IgD-negative memory B cell (primary cell): ENCODE measurements at regions not wholly inside any gene's neighbourhood (a gene's known extent, or its start where the extent isn't known, plus 50 kb on each side); places are given as distances from the start of the nearest gene placed in this dataset.

ENCODE experiments used
- H3K27ac Mint-ChIP-seq, 3 donors: one replicate each; pipeline ENCODE4 v1.8.0; 2020 to 2022; ENCODE audit warnings: mild to moderate bottlenecking in 3 of 3, mixed read lengths in 3 of 3, moderate library complexity in 1 of 3
- H3K27me3 Mint-ChIP-seq: one replicate; pipeline ENCODE4 v1.8.0; 2021; ENCODE audit warnings: mixed read lengths
- H3K36me3 Mint-ChIP-seq: one replicate; pipeline ENCODE4 v1.8.0; 2020; ENCODE audit warnings: mild to moderate bottlenecking, mixed read lengths
- H3K4me1 Mint-ChIP-seq, 3 donors: one replicate each; pipeline ENCODE4 v1.8.0; 2020 to 2022; ENCODE audit warnings: mixed read lengths in 3 of 3, mild to moderate bottlenecking in 1 of 3
- H3K4me3 Mint-ChIP-seq, 4 donors: one replicate each; pipeline ENCODE4 v1.8.0; 2020 to 2022; ENCODE audit warnings: mild to moderate bottlenecking in 4 of 4, mixed read lengths in 4 of 4, moderate library complexity in 3 of 4
- H3K9me3 Mint-ChIP-seq, 3 donors: one replicate each; pipeline ENCODE4 v1.8.0; 2020 to 2021; ENCODE audit warnings: mixed read lengths in 3 of 3, mild to moderate bottlenecking in 1 of 3

- Mint-ChIP-seq H3K9me3 (peaks cover 0 to 4% (median 0%) of the 10 kb centered on the region in 3 donors), H3K4me1 (peaks cover 0 to 2% (median 0%) of the 10 kb centered on the region in 3 donors), H3K36me3 (no peaks in the 10 kb centered on the region), H3K27ac (no peak overlapping the region), H3K27me3 (peaks cover 11% of the 10 kb centered on the region), H3K4me3 (no peak overlapping the region)
These were observed 50.2 kb upstream of the TNR start for GRCh38 chr1:175793617-175794016.
